ENCODE measurements at regions not wholly inside any gene's neighbourhood (a gene's known extent, or its start where the extent isn't known, plus 50 kb on each side); places are given as distances from the start of the nearest gene placed in this dataset.
"Not testable (repeated sequence)": the region's sequence is repeated elsewhere in the genome, so short reads cannot be mapped to it uniquely, and the experiment has no call there.

DNA sequence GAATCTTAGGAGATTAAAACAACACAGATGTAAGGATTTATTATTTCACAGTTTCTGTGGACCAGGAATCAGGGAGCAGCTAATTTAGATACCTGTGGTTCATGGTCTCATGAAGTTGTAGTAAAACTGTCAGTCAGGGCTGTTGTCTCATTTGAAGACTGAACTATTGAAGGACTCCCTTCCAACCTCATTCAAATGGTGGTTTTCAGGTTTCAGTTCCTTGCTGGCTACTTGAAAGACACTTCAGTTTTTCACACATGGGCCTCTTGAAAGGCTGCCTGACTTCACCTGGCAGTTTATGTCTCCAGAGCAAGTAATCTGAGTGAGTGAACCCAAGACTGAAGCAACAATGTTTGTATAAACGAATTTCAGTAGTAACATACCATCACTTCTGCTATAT lies 915.9 kb downstream of the PLA2G4A start:
- no peak for DNase-seq

DNA sequence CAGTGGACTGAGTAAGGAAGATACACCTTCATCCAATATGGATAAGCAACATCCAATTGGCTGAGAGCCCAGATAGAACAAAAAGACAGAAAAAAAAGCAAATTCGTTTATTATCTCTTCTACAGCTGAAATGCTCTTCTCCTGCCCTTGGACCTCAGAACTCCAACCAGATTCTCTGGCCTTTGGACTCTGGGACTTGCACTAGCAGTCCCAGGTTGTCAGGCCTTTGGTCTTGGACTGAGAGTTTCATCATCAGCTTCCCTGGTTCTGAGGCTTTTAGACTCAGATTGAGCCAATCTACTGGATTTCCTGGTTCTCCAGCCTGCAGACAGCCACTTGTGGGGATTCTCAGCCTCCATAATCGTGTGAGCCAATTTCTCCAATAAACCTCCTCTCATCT lies 926.8 kb downstream of the PLA2G4A start:
- DNase-seq: no peak

DNA sequence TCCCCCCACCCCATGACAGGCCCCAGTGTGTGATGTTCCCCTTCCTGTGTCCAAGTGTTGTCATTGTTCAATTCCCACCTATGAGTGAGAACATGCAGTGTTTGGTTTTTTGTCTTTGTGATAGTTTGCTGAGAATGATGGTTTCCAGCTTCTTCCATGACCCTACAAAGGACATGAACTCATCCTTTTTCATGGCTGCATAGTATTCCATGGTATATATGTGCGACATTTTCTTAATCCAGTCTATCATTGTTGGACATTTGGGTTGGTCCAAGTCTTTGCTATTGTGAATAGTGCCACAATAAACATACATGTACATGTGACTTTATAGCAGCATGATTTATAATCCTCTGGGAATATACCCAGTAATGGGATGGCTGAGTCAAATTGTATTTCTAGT lies 927.9 kb downstream of the PLA2G4A start:
- DNase-seq: not testable (repeated sequence)

DNA sequence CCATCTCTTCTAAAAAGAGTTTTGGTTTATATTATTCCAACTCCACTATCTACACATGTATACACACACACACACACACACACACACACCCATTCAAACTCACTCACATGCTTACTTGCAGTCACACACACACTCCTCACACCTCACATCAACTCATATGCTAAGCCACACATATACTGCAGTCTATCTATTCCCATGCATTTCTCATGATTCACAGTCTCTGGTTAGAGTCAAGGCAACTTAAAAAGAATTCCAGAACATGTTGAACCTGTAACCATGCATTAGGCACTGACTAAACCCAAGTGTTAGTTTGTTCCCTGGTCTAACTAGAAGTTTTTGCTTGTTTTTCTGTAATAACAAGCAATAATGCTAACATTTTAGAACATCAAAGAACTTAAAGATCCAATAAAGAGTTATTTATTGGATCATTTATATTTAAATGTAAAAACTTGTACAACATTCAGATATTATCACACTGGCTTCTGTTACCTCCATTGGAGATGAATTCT lies 931.1 kb downstream of the PLA2G4A start:
- DNase-seq: no peak

- no peak for DNase-seq
These were observed 933.4 kb downstream of the PLA2G4A start for GRCh38 chr1:187762118-187762517.

DNA sequence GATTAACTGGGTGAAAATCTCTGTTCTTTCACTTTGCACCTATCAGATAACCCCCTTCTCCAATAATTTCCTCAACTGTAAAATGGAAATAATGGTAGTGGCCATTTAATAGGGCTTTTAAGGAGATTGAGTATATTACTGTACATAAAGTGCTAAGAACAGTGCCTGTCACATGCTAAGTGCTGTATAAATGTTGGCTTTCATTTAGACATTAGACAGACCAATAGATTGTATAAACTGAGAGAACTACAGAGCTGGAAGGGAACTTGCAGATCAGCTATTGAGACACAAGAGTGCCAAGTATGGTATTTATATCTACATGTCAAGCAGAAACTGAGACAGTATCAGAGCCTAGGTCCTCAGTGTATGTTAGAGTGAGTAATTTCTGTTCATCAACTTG lies 934.7 kb downstream of the PLA2G4A start:
- DNase-seq: no peak

DNA sequence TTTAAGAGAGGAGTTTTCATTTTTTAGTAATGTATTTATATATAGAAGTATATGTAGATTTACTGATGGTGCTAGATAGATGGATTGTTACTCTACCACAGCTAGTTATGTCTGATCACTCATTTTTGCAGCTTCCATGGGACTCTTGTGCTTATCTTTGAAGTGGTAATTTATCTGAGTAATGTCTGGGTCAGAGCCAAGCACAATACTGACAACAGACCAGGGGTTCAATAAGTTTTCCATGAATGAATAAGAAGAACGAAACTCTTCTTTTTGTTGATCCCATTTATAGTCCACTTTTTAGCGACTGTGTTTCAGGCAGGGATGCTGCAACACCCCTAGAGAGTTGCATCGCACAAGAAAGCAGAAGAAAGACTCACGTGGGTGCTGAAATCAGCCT lies 935.2 kb downstream of the PLA2G4A start:
- no peak for DNase-seq

DNA sequence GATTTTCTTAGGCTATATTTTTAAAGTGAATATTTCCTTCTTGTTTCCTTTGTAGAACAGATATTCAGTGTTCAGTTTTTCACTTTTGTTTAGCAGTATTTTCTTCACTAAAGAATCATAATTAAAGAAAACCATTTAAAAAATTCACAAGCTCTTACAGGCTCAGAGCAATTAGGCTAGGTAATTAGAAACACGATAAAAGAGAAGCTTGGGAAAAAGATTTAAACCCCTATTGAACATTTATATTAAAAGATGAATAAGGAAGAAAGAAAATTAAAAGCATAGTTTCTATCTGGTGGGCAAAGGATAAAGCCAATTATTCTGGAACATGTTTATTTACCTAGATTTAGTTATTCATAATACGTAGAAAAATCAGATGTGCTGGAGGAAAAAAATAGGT lies 942.6 kb downstream of the PLA2G4A start:
- no peak for DNase-seq

- DNase-seq: no peak
These were observed 944.4 kb downstream of the PLA2G4A start for GRCh38 chr1:187773168-187773567.

GRCh38 chr1:187787736-187788135 lies 959.0 kb downstream of the PLA2G4A start:
- no peak for DNase-seq

- DNase-seq: no peak
These were observed 960.0 kb downstream of the PLA2G4A start for GRCh38 chr1:187788718-187789117.

DNA sequence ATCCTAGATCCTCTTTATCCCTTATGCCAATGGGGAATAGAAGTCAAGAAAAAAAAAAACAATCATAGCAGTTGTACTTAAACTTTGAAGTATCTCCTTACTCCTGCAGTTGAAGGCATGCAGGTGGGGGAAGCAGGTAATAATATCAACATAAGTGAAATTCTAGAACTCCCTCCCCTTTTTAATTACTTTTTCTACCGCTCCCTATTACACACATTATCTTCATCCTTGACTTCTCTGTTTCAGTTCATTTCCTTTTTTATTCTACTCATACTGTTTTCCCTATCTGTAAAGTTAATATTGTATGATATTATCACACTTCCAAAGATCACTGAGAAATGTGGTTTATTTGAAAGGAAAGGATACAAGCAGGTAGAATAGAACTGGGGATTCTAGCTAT lies 962.0 kb downstream of the PLA2G4A start:
- no peak for DNase-seq

GRCh38 chr1:187794561-187794960 lies 965.8 kb downstream of the PLA2G4A start:
- no peak for DNase-seq

DNA sequence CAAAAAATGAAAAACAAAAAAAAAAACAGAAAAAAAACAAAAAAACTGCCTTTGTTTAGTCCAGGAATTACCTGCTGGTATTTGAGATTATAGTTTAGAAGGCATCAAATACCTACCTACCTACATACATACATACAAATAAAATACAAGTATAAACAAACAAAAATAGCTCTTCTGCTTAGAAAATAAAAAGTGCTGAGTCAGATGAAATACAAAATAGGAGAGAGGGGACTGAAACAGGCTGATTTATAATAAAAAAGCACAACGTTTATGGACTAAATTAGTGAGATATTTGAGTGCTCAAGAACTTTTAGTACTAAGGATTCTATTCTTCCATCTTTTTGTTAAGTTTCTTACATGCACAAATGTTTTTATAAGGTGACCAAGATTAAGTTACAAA lies 980.8 kb downstream of the PLA2G4A start:
- no peak for DNase-seq

GRCh38 chr1:187816646-187817045 lies 987.9 kb downstream of the PLA2G4A start:
- no peak for DNase-seq

DNA sequence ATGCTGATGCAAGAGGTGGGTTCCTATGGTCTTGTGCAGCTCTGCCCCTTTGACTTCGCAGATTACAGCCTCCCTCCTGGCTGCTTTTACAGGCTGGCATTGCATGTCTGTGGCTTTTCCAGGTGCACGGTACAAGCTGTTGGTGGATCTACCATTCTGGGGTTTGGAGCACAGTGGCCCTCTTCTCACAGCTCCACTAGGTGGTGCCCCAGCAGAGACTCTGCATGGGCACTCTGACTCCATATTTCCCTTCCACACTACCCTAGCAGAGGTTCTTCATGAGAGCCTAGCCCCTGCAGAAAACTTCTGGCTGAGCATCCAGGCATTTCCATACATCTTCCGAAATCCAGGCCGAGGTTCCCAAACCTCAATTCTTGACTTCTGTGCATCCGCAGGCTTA lies 989.0 kb downstream of the PLA2G4A start:
- DNase-seq: no peak

GRCh38 chr1:187819086-187819485 lies 990.3 kb downstream of the PLA2G4A start:
- DNase-seq: no peak

DNA sequence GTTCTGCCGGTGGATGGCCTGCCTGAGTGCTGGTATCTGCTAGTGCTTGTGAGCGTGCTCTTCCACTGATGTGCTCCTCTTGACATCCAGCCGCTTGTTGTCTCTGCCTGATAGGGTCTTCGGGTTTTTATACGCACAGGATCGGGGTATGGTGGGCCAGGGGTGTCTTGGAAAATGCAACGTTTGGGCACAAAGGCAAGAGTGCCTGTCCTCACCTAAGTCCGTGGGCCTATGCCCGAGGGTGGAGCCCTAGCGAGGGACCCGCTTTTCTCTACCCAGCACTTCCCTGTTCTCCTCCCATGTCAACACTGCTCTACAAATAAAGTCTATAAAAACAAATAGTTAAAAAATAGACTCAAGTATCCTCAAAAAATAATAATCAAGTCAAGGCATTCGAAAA lies 1007.8 kb downstream of the PLA2G4A start:
- DNase-seq: no peak

GRCh38 chr1:187837787-187838186 lies 1009.0 kb downstream of the PLA2G4A start:
- no peak for DNase-seq

- no peak for DNase-seq
These were observed 1009.9 kb downstream of the PLA2G4A start for GRCh38 chr1:187838335-187839293.

GRCh38 chr1:187839873-187840272 lies 1011.1 kb downstream of the PLA2G4A start:
- no peak for DNase-seq

- DNase-seq: no peak
These were observed 1011.8 kb downstream of the PLA2G4A start for GRCh38 chr1:187840557-187840956.

DNA sequence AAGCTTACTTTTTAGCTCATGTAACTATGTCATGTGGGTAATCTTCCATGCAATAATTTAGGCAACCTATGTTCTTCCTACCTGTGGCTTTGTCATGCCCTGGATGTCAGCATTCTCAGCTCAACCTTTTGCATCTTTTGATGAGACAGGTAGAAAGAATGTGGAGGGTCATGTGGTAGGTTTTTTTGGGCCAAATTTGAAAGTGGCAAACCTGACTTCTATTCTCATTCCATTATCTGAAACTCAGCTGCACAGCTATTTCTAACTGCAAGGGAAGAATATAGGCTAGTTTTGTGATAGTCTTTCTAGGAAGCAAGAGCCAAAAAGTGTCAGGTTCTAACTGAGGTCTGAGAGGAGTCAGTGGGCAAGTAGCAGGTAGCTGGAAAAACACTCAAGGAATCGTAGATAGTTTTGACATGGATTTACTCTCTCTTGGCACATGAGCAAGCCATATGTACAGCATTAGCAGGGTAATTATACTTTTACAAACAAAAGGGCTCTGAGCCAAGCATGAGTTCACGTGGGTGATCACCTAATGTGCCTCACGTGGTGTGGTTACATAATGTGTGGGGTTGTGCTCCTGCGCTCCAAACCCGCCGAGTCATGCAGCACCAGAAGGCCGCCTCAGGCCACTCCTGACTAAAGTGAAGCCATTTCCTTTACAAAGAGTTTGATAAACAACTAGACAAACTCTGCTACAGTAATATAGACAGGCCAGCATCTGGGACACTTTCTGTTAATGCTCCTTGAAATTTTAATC lies 1013.8 kb downstream of the PLA2G4A start:
- no peak for DNase-seq

- DNase-seq: no peak
These were observed 1015.6 kb downstream of the PLA2G4A start for GRCh38 chr1:187844313-187844712.
